ENCODE measurements at regions not wholly inside any gene's neighbourhood (a gene's known extent, or its start where the extent isn't known, plus 50 kb on each side); places are given as distances from the start of the nearest gene placed in this dataset.

- TF ChIP-seq GTF3C2 (IDR thresholded peaks at IDR 0.05; ENCODE audit: borderline replicate concordance, extremely low read depth, insufficient read length) (no peak), E2F8 (IDR thresholded peaks at IDR 0.05; ENCODE audit: low read depth, partially characterized antibody) (peak; percentile 41), ZNF318 (IDR thresholded peaks at IDR 0.05; ENCODE audit: borderline replicate concordance in 1 of 2, low read depth in 1 of 2) (0 out of 4 replicates have a peak, but pooled peaks of 1 of the 2 experiments have one; percentile 33), E4F1 (CRISPR knock-in tag; IDR thresholded peaks at IDR 0.05; ENCODE audit: borderline replicate concordance) (no peak)
These were observed 134.5 kb downstream of the VEGFA start (continued) for GRCh38 chr6:43904311-43905123.

Measured in K562 (cell line).